GM20000 (cell line): ENCODE measurements at regions not wholly inside any gene's neighbourhood (a gene's known extent, or its start where the extent isn't known, plus 50 kb on each side); places are given as distances from the start of the nearest gene placed in this dataset.
A peak's percentile ranks its signal among the peaks of the same experiment; 100 is the strongest.

Experiments
- DNase-seq: peaks from one replicate; pipeline ENCODE4 v3.0.0; 2012; ENCODE audit warnings: low spot score
- CTCF ChIP-seq: IDR thresholded peaks from 2 replicates; pipeline ENCODE4 v1.5.1; 2012; ENCODE audit warnings: mild to moderate bottlenecking, control low read depth; ENCODE audit errors: extremely low read depth, missing control alignments

GRCh38 chr12:83389237-83389996 is 702.7 kb downstream of the TMTC2 start:
- TF ChIP-seq CTCF, result no peak
- DNase-seq, result peak; percentile 3

- peak; percentile 1 for DNase-seq
- TF ChIP-seq CTCF, result no peak
Measured at GRCh38 chr12:83388551-83388950, 701.8 kb downstream of the TMTC2 start.

DNA sequence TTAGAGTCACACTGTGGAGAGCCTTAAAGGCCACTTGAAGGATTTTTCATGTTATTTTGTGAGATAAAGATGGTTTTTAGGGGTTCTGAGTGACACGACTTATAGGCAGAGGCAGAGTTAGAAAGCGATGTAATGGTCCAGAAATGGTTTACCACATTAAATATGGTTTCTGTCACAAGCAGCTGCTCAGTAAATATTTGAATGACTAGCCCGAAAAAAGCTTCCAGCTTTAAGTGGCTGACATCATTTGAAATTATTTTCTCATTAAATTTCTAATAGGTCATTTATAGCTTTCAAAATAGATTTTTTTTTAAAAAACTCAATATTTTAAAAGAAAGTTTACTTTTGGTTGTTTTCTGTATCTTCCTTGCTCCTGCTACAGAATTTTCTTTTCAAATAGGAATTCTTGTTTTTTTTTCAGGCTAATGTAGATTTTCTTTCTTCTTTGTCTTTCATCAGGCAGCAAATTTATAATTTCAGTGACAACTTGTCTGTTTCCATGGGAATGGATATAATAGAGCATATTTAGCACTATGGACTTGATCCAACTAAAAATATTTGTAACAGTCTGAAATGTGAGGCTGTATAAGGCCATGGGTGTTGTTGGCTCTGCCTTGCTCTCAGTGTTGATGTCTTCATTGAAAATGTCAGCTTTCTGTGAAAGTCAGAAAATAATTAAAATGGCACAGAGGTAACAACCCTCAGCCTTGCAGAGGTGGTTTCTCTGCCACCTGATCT is 700.0 kb downstream of the TMTC2 start:
- no peak for DNase-seq
- TF ChIP-seq CTCF, result no peak

DNA sequence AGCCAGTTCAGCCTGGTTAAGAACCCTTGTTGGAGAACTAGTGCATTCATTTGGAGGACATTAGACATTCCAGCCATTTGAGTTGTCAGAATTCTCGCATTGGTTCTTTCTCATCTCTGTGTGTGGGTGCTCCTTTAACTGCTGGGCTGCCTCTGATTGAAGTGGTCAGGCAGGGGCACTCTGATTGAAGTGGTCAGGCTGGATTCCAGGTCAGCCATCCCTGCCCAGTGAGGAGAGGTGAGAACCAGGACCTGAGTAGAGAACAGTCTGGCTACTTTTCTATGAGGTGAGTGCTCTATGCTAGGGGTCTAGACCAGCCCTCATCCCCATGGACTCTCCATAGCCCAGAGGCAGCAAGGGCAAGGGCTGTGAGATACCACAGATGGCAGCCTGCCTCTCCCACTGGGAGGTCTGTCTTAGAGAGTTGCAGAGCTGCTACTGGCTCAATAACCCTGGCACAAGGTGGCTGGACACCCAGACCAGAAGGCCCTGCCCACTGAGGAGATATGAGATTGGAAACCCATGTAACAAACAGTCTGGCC is 691.6 kb downstream of the TMTC2 start:
- no peak for TF ChIP-seq CTCF
- no peak for DNase-seq

GRCh38 chr12:83365317-83365716 is 678.6 kb downstream of the TMTC2 start:
- no peak for DNase-seq
- no peak for TF ChIP-seq CTCF

GRCh38 chr12:83361475-83361874 is 674.8 kb downstream of the TMTC2 start:
- DNase-seq, result no peak
- no peak for TF ChIP-seq CTCF

DNA sequence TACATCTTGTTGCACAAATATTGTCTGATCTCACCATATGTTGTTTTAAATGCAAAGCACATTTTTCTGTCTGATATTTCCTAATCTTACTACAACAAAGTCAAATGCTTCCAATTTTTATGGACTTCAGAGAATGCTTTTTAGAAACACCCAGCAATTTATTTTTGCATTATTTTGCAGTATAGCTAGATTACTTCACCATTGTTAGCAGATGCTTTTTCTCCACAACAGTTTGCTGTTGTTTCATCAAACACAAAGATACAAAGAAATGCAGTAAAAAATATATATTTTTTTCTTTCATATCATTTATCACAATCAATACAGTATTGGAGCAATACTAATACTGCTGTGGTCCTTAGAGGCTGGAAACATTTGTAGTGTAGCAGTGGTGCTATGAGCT is 674.4 kb downstream of the TMTC2 start:
- no peak for TF ChIP-seq CTCF
- DNase-seq, result no peak
